CD4-positive, alpha-beta T cell treated with Interleukin-6 at 100 ng/mL for 8 hours (primary cell): ENCODE measurements at regions not wholly inside any gene's neighbourhood (a gene's known extent, or its start where the extent isn't known, plus 50 kb on each side); places are given as distances from the start of the nearest gene placed in this dataset.
"Not testable (repeated sequence)": the region's sequence is repeated elsewhere in the genome, so short reads cannot be mapped to it uniquely, and the experiment has no call there.

Experiments used
- DNase-seq: peaks from one replicate; pipeline ENCODE4 v3.0.0-alpha.2; 2020; ENCODE audit warnings: mixed read lengths, low spot score

- no peak for DNase-seq
These were observed 304.6 kb upstream of the ZEB2 start for GRCh38 chr2:144824306-144825080.

- no peak for DNase-seq
These were observed 303.0 kb upstream of the ZEB2 start for GRCh38 chr2:144822966-144823365.

GRCh38 chr2:144812288-144812687 is 292.4 kb upstream of the ZEB2 start:
- no peak for DNase-seq

GRCh38 chr2:144801766-144802165 is 281.8 kb upstream of the ZEB2 start:
- DNase-seq: no peak

- DNase-seq: no peak
These were observed 281.4 kb upstream of the ZEB2 start for GRCh38 chr2:144801325-144801724.

- no peak for DNase-seq
These were observed 279.1 kb upstream of the ZEB2 start for GRCh38 chr2:144798989-144799388.

- DNase-seq: no peak
These were observed 278.1 kb upstream of the ZEB2 start for GRCh38 chr2:144798034-144798433.

GRCh38 chr2:144796936-144797335 is 277.0 kb upstream of the ZEB2 start:
- no peak for DNase-seq

GRCh38 chr2:144796164-144796563 is 276.2 kb upstream of the ZEB2 start:
- DNase-seq: no peak

GRCh38 chr2:144785253-144785652 is 265.3 kb upstream of the ZEB2 start:
- no peak for DNase-seq

GRCh38 chr2:144780983-144781382 is 261.1 kb upstream of the ZEB2 start:
- DNase-seq: no peak

- DNase-seq: no peak
These were observed 256.8 kb upstream of the ZEB2 start for GRCh38 chr2:144776766-144777165.

GRCh38 chr2:144774809-144775208 is 254.9 kb upstream of the ZEB2 start:
- DNase-seq: no peak

- DNase-seq: no peak
These were observed 251.4 kb upstream of the ZEB2 start for GRCh38 chr2:144771348-144771747.

- no peak for DNase-seq
These were observed 250.8 kb upstream of the ZEB2 start for GRCh38 chr2:144770616-144771230.

GRCh38 chr2:144760939-144761338 is 241.0 kb upstream of the ZEB2 start:
- DNase-seq: not testable (repeated sequence)

GRCh38 chr2:144759746-144760145 is 239.8 kb upstream of the ZEB2 start:
- DNase-seq: no peak

- not testable (repeated sequence) for DNase-seq
These were observed 238.3 kb upstream of the ZEB2 start for GRCh38 chr2:144758196-144758595.

GRCh38 chr2:144753416-144753815 is 233.5 kb upstream of the ZEB2 start:
- no peak for DNase-seq

- no peak for DNase-seq
These were observed 231.4 kb upstream of the ZEB2 start for GRCh38 chr2:144751142-144751905.

GRCh38 chr2:144749188-144749587 is 229.3 kb upstream of the ZEB2 start:
- no peak for DNase-seq

- no peak for DNase-seq
These were observed 228.5 kb upstream of the ZEB2 start for GRCh38 chr2:144748443-144748842.

GRCh38 chr2:144747571-144747970 is 227.7 kb upstream of the ZEB2 start:
- DNase-seq: no peak
